WERI-Rb-1 (cell line): ENCODE measurements at regions not wholly inside any gene's neighbourhood (a gene's known extent, or its start where the extent isn't known, plus 50 kb on each side); places are given as distances from the start of the nearest gene placed in this dataset.

Experiments
- DNase-seq: peaks from one replicate; pipeline ENCODE4 v3.0.0-alpha.2; 2020
- H3K27ac ChIP-seq: fragments of 250-450 bp; sonication (Bioruptor Pico); 2 replicates; pipeline ENCODE4 v1.5.1; 2020; ENCODE audit warnings: mild to moderate bottlenecking, moderate library complexity
- H3K27me3 ChIP-seq: fragments of 250-450 bp; sonication (Bioruptor Pico); 2 replicates; pipeline ENCODE4 v1.5.1; 2021; ENCODE audit warnings: mild to moderate bottlenecking, low read depth, moderate library complexity; ENCODE audit not compliant: insufficient read depth, severe bottlenecking
- H3K36me3 ChIP-seq: fragments of 250-450 bp; sonication (Bioruptor Pico); 2 replicates; pipeline ENCODE4 v1.5.1; 2020; ENCODE audit warnings: mild to moderate bottlenecking, moderate library complexity
- H3K4me3 ChIP-seq: 2 replicates; pipeline ENCODE4 v1.5.1; 2011; ENCODE audit warnings: low read depth, mild to moderate bottlenecking, control low read depth, low read length
- H3K9me3 ChIP-seq: fragments of 250-450 bp; sonication (Bioruptor Pico); 2 replicates; pipeline ENCODE4 v1.5.1; 2021; ENCODE audit warnings: mild to moderate bottlenecking, moderate library complexity; ENCODE audit not compliant: severe bottlenecking
- TF ChIP-seq, protein P1 (sequence below): IDR thresholded peaks from 2 replicates; pipeline ENCODE4 v1.5.1; 2011; ENCODE audit warnings: low read depth, mild to moderate bottlenecking, control low read depth, inconsistent platforms, low read length

DNA sequence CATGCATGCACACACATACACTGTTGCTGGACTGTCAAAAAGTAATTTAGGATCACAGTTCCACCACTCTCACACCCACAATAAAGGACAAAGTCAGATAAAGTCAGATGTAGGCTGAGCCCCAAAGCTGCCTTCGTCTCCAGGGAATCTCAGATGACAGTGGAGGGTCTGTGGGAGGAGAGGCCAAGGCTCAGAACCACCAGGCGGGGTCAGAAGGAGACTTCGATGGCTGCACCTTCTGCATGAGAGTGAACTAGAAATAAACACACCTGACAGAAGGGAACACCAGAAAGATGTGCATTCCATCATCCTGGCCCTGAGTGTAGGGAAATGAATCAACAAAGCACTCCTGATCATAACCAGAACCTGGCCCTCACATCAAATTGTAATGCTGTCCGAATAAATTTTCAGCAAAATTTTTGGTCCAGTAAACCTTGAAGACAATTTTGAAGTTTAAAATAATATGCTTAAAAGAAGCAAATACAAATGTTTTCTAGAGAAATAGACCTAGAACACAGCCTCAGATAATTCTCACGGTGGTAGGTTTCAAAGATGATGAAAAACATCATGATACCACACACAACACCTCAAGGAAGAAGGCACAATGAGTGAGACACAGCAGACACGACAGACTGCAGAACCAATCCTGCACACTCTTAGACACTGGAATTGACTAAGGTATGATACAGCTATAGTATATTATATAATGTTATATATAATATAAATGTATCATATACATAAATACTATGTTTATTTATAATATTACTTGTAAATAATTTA lies 269.8 kb upstream of the KLF6 start:
- Histone ChIP-seq H3K9me3 (no peaks in the 10 kb centered on the region), H3K36me3 (no peaks in the 10 kb centered on the region), H3K27me3 (no peaks in the 10 kb centered on the region), H3K4me3 (no peak overlapping the region), H3K27ac (no peak overlapping the region)
- DNase-seq, result no peak
- TF ChIP-seq, protein P1, sequence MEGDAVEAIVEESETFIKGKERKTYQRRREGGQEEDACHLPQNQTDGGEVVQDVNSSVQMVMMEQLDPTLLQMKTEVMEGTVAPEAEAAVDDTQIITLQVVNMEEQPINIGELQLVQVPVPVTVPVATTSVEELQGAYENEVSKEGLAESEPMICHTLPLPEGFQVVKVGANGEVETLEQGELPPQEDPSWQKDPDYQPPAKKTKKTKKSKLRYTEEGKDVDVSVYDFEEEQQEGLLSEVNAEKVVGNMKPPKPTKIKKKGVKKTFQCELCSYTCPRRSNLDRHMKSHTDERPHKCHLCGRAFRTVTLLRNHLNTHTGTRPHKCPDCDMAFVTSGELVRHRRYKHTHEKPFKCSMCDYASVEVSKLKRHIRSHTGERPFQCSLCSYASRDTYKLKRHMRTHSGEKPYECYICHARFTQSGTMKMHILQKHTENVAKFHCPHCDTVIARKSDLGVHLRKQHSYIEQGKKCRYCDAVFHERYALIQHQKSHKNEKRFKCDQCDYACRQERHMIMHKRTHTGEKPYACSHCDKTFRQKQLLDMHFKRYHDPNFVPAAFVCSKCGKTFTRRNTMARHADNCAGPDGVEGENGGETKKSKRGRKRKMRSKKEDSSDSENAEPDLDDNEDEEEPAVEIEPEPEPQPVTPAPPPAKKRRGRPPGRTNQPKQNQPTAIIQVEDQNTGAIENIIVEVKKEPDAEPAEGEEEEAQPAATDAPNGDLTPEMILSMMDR, result no peak

DNA sequence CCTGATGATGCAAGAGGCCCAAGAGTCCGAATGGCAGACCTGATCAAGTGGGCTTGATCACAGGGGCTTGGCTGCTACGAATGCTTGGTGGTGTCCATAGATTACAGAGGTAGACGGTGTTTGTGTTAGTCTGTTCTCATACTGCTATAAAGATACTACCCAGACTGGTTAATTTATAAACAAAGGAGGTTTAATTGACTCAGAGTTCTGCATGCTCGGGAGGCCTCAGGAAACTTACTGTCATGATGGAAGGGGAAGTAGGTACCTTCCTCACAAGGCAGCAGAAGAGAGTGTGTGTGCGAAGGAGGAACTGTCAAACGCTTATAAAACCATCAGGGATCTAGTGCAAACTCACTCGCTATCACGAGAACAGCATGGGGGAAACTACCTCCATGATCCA lies 268.9 kb upstream of the KLF6 start:
- no peak overlapping the region for H3K4me3 ChIP-seq
- TF ChIP-seq, protein P1, result no peak
- H3K27ac ChIP-seq, result no peak overlapping the region
- no peaks in the 10 kb centered on the region for H3K36me3 ChIP-seq
- no peaks in the 10 kb centered on the region for H3K27me3 ChIP-seq
- no peak for DNase-seq
- H3K9me3 ChIP-seq, result no peaks in the 10 kb centered on the region

DNA sequence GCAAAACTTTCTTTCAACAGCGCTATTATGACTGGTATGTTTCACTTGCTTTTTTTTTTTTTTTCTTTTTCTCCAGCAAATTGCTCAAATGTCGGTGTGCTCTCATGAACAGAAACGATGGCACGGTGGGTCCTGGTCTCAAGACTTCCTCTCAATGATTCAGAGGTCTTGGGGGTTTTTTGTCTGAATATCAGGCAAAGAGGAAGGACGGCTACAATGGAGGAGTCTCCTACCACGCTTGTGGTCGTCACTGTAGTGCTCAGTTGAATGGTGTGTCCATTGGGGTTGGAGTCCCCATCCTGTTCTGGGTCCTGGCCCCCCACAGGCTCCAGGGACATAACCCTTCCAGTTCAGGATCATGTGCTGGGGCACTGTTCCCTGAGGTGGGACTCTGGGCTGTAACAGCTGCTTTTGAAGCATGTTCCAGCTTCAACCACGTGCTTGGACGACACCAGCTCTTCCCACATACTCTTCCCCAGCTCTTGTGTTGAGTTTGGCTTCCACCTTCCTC lies 266.7 kb upstream of the KLF6 start:
- Histone ChIP-seq H3K27ac (no peak overlapping the region), H3K27me3 (no peaks in the 10 kb centered on the region), H3K4me3 (no peak overlapping the region), H3K36me3 (no peaks in the 10 kb centered on the region), H3K9me3 (no peaks in the 10 kb centered on the region)
- DNase-seq, result no peak
- TF ChIP-seq, protein P1, result no peak

DNA sequence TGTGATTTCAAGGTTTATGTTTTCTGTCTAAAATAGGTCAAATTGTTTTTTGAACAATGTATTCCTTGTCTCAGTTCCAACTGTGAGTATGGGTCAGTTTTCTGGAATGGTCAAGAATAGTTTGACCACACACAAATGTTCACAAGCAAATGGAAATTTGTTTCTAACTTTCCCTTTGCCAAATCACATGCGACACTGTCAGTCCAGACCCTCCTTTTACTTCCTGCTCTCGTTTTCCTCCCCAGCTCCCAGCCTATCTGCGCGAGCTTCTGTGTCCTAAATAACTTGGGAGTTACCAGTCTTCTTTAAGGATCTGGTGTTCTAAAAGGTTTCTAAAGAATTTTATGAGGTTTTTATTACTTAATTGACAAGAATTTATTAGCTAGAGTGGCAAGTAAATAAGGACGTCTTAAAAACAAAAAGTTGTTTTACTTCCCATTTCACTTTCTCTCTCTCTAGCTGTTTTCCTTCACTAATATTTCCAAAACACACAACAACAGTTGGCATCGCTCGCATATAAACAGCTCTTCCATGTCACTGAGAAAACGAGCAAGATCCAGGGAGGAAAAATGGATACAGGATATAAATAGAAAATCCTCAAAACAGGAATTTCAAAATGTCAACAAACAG lies 266.1 kb upstream of the KLF6 start:
- TF ChIP-seq, protein P1, result no peak
- no peaks in the 10 kb centered on the region for H3K9me3 ChIP-seq
- no peak for DNase-seq
- H3K27me3 ChIP-seq, result no peaks in the 10 kb centered on the region
- no peak overlapping the region for H3K27ac ChIP-seq
- H3K4me3 ChIP-seq, result no peak overlapping the region
- no peaks in the 10 kb centered on the region for H3K36me3 ChIP-seq

DNA sequence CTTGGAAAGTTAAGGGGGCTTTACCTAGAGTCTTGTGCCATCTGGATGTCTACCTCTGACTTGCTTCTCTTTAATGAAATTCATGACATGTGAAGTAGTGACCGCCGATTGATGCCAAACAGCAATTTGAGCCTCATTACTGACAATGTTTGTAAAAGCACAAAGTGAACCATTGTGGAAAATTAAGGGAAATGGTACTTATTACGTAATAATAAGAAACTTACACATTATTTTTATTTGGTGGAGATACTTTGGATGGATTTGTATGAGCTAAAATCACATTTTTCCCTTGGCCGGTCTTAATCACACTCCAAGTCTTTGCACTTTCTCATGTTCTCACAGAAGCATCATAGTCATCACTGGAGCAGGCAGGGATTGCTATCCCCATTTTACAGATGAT lies 265.1 kb upstream of the KLF6 start:
- Histone ChIP-seq H3K4me3 (no peak overlapping the region), H3K27ac (no peak overlapping the region), H3K36me3 (no peaks in the 10 kb centered on the region), H3K27me3 (no peaks in the 10 kb centered on the region), H3K9me3 (no peaks in the 10 kb centered on the region)
- no peak for DNase-seq
- TF ChIP-seq, protein P1, result no peak
